ENCODE measurements at regions not wholly inside any gene's neighbourhood (a gene's known extent, or its start where the extent isn't known, plus 50 kb on each side); places are given as distances from the start of the nearest gene placed in this dataset.
A peak's percentile ranks its signal among the peaks of the same experiment; 100 is the strongest.

DNA sequence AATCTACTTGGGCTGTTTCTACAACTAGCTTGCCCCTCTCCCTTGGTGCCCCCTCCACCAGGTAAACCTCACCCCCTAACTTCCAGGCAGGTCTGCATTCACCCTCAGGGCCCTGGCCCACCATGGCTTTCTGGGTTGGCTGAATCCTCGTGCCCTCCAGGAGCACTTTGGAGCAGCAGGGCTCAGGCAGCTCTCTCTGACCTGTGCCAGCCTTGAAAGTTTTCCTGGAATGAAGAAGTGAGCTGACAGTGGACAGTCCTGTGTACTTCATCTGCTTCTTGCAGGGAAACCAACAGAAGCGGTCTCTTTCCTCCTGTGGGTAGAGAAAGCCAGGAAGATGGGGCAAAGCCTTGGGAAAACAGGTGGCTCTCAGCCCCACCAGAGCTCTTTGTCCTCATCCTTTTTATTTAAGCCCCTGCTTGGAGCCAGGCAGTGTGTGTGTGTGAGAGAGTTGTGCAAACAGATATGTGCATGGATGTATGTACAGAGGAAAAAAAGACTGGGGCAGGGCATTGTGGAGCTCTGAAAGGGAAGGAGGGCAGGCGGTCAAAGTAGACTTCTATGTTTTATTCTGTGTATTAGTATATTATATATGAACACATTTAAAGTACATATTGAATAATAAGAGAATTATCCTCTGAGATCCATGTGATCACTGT is 62.3 kb upstream of the SPRY4 start:
- Histone ChIP-seq H3K27ac (ENCODE audit: extremely low read depth, low read depth, low read length) (no peak overlapping the region), H3K4me3 (no peak overlapping the region), H3K4me2 (ENCODE audit: insufficient read depth, low read length) (no peak overlapping the region), H2AFZ (ENCODE audit: low read depth, low read length) (peak overlapping the region; percentile 77), H3K9me1 (ENCODE audit: control insufficient read depth, insufficient read depth, low read length) (no peaks in the 10 kb centered on the region), H3K4me1 (replicated peaks in 1 of 2; ENCODE audit: control insufficient read depth in 2 of 2, insufficient read depth in 2 of 2, low read length in 2 of 2) (peaks cover 11 to 32% of the 10 kb centered on the region in 2 experiments), H3K9ac (ENCODE audit: insufficient read depth in 1 of 2, low read depth in 2 of 2, low read length in 2 of 2) (peak overlapping the region in 1 of 2 experiments; percentile 76; a peak in 2 of 4 replicates), H3K9me3 (replicated peaks; ENCODE audit: control insufficient read depth, insufficient read depth, low read depth, low read length) (no peaks in the 10 kb centered on the region), H4K20me1 (replicated peaks; ENCODE audit: control insufficient read depth, insufficient read depth, low read length) (no peaks in the 10 kb centered on the region), H3K27me3 (ENCODE audit: control insufficient read depth in 2 of 2, insufficient read depth in 2 of 2, low read length in 2 of 2) (no peaks in the 10 kb centered on the region), H3K36me3 (ENCODE audit: control insufficient read depth, insufficient read depth, low read length) (no peaks in the 10 kb centered on the region), H3K79me2 (ENCODE audit: control insufficient read depth, insufficient read depth, low read length) (no peaks in the 10 kb centered on the region)
- in situ Hi-C loops (cut with MboI), result no loop called here
- TF ChIP-seq ZNF431 (CRISPR knock-in tag; IDR thresholded peaks at IDR 0.05) (no peak), POLR3A (IDR thresholded peaks at IDR 0.05; ENCODE audit: borderline replicate concordance, extremely low read depth, insufficient read depth, insufficient read length) (no peak)
- TF ChIP-seq, protein P1, sequence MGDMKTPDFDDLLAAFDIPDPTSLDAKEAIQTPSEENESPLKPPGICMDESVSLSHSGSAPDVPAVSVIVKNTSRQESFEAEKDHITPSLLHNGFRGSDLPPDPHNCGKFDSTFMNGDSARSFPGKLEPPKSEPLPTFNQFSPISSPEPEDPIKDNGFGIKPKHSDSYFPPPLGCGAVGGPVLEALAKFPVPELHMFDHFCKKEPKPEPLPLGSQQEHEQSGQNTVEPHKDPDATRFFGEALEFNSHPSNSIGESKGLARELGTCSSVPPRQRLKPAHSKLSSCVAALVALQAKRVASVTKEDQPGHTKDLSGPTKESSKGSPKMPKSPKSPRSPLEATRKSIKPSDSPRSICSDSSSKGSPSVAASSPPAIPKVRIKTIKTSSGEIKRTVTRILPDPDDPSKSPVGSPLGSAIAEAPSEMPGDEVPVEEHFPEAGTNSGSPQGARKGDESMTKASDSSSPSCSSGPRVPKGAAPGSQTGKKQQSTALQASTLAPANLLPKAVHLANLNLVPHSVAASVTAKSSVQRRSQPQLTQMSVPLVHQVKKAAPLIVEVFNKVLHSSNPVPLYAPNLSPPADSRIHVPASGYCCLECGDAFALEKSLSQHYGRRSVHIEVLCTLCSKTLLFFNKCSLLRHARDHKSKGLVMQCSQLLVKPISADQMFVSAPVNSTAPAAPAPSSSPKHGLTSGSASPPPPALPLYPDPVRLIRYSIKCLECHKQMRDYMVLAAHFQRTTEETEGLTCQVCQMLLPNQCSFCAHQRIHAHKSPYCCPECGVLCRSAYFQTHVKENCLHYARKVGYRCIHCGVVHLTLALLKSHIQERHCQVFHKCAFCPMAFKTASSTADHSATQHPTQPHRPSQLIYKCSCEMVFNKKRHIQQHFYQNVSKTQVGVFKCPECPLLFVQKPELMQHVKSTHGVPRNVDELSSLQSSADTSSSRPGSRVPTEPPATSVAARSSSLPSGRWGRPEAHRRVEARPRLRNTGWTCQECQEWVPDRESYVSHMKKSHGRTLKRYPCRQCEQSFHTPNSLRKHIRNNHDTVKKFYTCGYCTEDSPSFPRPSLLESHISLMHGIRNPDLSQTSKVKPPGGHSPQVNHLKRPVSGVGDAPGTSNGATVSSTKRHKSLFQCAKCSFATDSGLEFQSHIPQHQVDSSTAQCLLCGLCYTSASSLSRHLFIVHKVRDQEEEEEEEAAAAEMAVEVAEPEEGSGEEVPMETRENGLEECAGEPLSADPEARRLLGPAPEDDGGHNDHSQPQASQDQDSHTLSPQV (IDR thresholded peaks at IDR 0.05), result 0 out of 2 replicates have a peak, but pooled peaks have one; percentile 12
- ATAC-seq, result no peak; the same call in 2 of the 3 replicates
- no peak for DNase-seq (ENCODE audit: extremely low read depth in 1 of 4, low spot score in 3 of 4)
- BruUV-seq (replicated peaks), result no TSS peak
- intact Hi-C loops (cut with micrococcal nuclease), result no loop called here
- no peak for FAIRE-seq
- ChIA-PET CTCF (ENCODE audit: low intra/inter-chr PET ratio) (no interaction called here), POLR2A (interaction anchor here (0.6 to 1.7 kb wide), 5 partner anchors 10 to 186 kb away, joined by 3 to 6 read pairs (median 3); no protein-coding TSS in a partner anchor)
- 53% methylated on average over 3 of the region's 3 CpGs for WGBS (ENCODE audit: insufficient coverage, low coverage, missing lambda C conversion rate)

Measured in K562 (cell line).